Loucy (cell line): ENCODE measurements at regions not wholly inside any gene's neighbourhood (a gene's known extent, or its start where the extent isn't known, plus 50 kb on each side); places are given as distances from the start of the nearest gene placed in this dataset.

Experiments
- H2AFZ ChIP-seq: fragments of 200-600 bp; sonication (generic); 2 replicates; pipeline ENCODE4 v1.6.0; 2016; ENCODE audit warnings: antibody characterized with exemption, mild to moderate bottlenecking, low read length, moderate library complexity
- H3F3A ChIP-seq: fragments of 200-600 bp; 2 replicates; pipeline ENCODE4 v1.6.0; 2016; ENCODE audit warnings: antibody characterized with exemption, low read depth, mild to moderate bottlenecking
- H3K27me3 ChIP-seq: fragments of 200-600 bp; sonication (generic); 2 replicates; pipeline ENCODE4 v1.6.1; 2014; ENCODE audit warnings: low read length, mild to moderate bottlenecking; ENCODE audit not compliant: insufficient read depth, poor library complexity, severe bottlenecking
- H3K36me3 ChIP-seq: fragments of 200-600 bp; sonication (generic); 2 replicates; pipeline ENCODE4 v1.6.1; 2016; ENCODE audit warnings: low read length; ENCODE audit not compliant: insufficient read depth
- H3K4me1 ChIP-seq: fragments of 200-600 bp; sonication (generic); 2 replicates; pipeline ENCODE4 v1.5.1; 2014; ENCODE audit warnings: low read length, mild to moderate bottlenecking; ENCODE audit not compliant: insufficient read depth, poor library complexity, severe bottlenecking
- H3K4me2 ChIP-seq: fragments of 200-600 bp; sonication (generic); 2 replicates; pipeline ENCODE4 v1.6.0; 2014; ENCODE audit warnings: antibody characterized with exemption, low read length, low read depth, mild to moderate bottlenecking; ENCODE audit not compliant: poor library complexity, severe bottlenecking
- H3K4me3 ChIP-seq: fragments of 200-600 bp; sonication (generic); 2 replicates; pipeline ENCODE4 v1.5.1; 2014; ENCODE audit warnings: low read length, mild to moderate bottlenecking, mixed read lengths; ENCODE audit not compliant: poor library complexity, severe bottlenecking
- H3K79me2 ChIP-seq: fragments of 200-600 bp; sonication (generic); 2 replicates; pipeline ENCODE4 v1.6.1; 2014; ENCODE audit warnings: low read length; ENCODE audit not compliant: insufficient read depth
- H3K9ac ChIP-seq: fragments of 200-600 bp; sonication (generic); 2 replicates; pipeline ENCODE4 v1.6.0; 2014; ENCODE audit warnings: mild to moderate bottlenecking, low read depth, low read length, moderate library complexity; ENCODE audit not compliant: poor library complexity, severe bottlenecking
- H3K9me2 ChIP-seq: fragments of 200-600 bp; sonication (generic); replicated peaks from 2 replicates; pipeline ENCODE4 v1.6.1; 2016; ENCODE audit warnings: low read depth, low read length, mixed read lengths
- H3K9me3 ChIP-seq: fragments of 200-600 bp; sonication (generic); 2 replicates; pipeline ENCODE4 v1.6.1; 2014; ENCODE audit warnings: mild to moderate bottlenecking, antibody characterized with exemption, low read length, low read depth; ENCODE audit not compliant: insufficient read depth
- H4K20me1 ChIP-seq: fragments of 200-600 bp; sonication (generic); 2 replicates; pipeline ENCODE4 v1.6.0; 2014; ENCODE audit warnings: antibody characterized with exemption, low read length, mild to moderate bottlenecking; ENCODE audit not compliant: insufficient read depth, poor library complexity, severe bottlenecking
- EZH2phosphoT487 ChIP-seq: fragments of 200-600 bp; IDR thresholded peaks from 2 replicates; pipeline ENCODE4 v1.6.1; 2018; ENCODE audit warnings: antibody characterized with exemption, mild to moderate bottlenecking, moderate library complexity, borderline replicate concordance
- TF ChIP-seq, protein P1 (sequence below): fragments of 200-600 bp; sonication (generic); conservative IDR thresholded peaks from 2 replicates; pipeline ENCODE4 v1.5.1; 2014; ENCODE audit warnings: mild to moderate bottlenecking, antibody characterized with exemption, low read length

DNA sequence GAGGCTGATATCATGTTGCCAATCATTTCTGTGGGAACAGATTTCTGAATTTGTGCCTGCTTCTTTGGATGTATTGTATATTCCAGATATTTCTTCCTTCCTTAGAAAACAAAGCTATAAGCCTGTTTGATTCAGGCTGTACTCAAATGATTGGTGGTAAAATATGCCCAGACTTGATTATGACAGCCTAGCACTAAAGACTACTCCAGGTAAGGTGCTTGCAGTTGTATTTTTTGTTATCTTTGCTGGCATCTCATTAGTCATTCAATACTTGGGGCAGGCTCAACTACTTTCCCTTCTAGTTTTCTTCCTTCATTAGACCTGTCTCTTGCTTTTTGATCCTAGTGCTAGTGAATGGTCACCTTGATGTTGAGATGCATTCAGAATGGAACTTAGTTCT lies 90.6 kb downstream of the ZNF518B start:
- H3K27me3 ChIP-seq: no peaks in the 10 kb centered on the region
- no peak overlapping the region for H3K4me2 ChIP-seq
- no peaks in the 10 kb centered on the region for H3K36me3 ChIP-seq
- H3F3A ChIP-seq: no peaks in the 10 kb centered on the region
- H4K20me1 ChIP-seq: no peaks in the 10 kb centered on the region
- no peaks in the 10 kb centered on the region for H3K9me3 ChIP-seq
- TF ChIP-seq, protein P1, sequence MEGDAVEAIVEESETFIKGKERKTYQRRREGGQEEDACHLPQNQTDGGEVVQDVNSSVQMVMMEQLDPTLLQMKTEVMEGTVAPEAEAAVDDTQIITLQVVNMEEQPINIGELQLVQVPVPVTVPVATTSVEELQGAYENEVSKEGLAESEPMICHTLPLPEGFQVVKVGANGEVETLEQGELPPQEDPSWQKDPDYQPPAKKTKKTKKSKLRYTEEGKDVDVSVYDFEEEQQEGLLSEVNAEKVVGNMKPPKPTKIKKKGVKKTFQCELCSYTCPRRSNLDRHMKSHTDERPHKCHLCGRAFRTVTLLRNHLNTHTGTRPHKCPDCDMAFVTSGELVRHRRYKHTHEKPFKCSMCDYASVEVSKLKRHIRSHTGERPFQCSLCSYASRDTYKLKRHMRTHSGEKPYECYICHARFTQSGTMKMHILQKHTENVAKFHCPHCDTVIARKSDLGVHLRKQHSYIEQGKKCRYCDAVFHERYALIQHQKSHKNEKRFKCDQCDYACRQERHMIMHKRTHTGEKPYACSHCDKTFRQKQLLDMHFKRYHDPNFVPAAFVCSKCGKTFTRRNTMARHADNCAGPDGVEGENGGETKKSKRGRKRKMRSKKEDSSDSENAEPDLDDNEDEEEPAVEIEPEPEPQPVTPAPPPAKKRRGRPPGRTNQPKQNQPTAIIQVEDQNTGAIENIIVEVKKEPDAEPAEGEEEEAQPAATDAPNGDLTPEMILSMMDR: no peak
- TF ChIP-seq EZH2phosphoT487: no peak
- H3K79me2 ChIP-seq: no peaks in the 10 kb centered on the region
- no peak overlapping the region for H2AFZ ChIP-seq
- no peak overlapping the region for H3K9ac ChIP-seq
- no peak overlapping the region for H3K4me3 ChIP-seq
- H3K4me1 ChIP-seq: peaks cover 3% of the 10 kb centered on the region
- H3K9me2 ChIP-seq: no peaks in the 10 kb centered on the region

DNA sequence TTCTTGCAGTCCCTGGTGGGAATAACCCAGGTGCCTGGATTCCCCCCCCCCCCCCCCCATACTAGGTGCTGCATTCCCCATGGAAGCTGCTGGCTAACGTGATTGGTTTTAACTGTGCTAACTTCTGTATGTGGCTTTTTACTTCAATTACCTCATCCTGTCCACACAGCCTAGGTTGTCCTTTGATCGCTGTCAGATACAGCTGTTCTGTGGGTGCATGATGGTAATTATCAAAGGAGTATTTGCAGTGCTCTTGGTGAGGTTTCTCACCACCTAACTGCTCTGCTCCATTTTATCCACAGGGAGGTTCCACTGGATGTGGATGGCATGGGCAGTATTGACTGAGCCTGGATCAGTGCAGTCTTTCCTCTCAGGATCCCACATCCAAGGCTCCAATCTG lies 93.0 kb downstream of the ZNF518B start:
- no peak overlapping the region for H3K9ac ChIP-seq
- no peaks in the 10 kb centered on the region for H3K9me2 ChIP-seq
- no peak overlapping the region for H3K4me3 ChIP-seq
- no peaks in the 10 kb centered on the region for H3K79me2 ChIP-seq
- no peak overlapping the region for H2AFZ ChIP-seq
- H3F3A ChIP-seq: no peaks in the 10 kb centered on the region
- no peaks in the 10 kb centered on the region for H3K27me3 ChIP-seq
- no peaks in the 10 kb centered on the region for H4K20me1 ChIP-seq
- H3K4me1 ChIP-seq: peaks cover 3% of the 10 kb centered on the region
- TF ChIP-seq, protein P1: no peak
- no peak for TF ChIP-seq EZH2phosphoT487
- no peak overlapping the region for H3K4me2 ChIP-seq
- H3K9me3 ChIP-seq: no peaks in the 10 kb centered on the region
- no peaks in the 10 kb centered on the region for H3K36me3 ChIP-seq

DNA sequence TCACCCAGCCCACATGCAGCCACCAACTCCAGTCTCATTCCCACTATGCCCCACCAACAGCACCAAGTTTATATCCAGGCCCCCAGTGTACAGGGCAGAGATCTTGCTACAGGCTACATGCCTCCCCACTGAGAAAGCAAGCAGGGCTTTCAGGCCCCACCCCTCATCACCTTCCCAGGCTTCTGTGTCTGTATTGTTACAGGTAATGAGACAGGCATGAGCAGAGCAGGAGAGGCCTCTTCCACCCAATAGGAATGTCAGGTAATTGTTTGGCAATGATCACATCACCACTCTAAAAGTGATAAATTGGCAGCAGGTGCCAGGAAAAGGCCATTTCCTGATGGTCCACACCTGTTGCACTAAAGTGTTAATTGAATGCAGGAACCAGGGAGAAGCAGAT lies 102.5 kb downstream of the ZNF518B start:
- no peaks in the 10 kb centered on the region for H3K36me3 ChIP-seq
- H3K79me2 ChIP-seq: no peaks in the 10 kb centered on the region
- H3K4me2 ChIP-seq: no peak overlapping the region
- H3K4me3 ChIP-seq: no peak overlapping the region
- H3K9me2 ChIP-seq: no peaks in the 10 kb centered on the region
- TF ChIP-seq EZH2phosphoT487: no peak
- TF ChIP-seq, protein P1: no peak
- H2AFZ ChIP-seq: no peak overlapping the region
- H3K9ac ChIP-seq: no peak overlapping the region
- H4K20me1 ChIP-seq: no peaks in the 10 kb centered on the region
- no peaks in the 10 kb centered on the region for H3F3A ChIP-seq
- H3K9me3 ChIP-seq: no peaks in the 10 kb centered on the region
- H3K27me3 ChIP-seq: no peaks in the 10 kb centered on the region
- H3K4me1 ChIP-seq: no peaks in the 10 kb centered on the region
